CD4-positive, alpha-beta T cell treated with Interferon alpha-2 for 1 hour (primary cell): ENCODE measurements at regions not wholly inside any gene's neighbourhood (a gene's known extent, or its start where the extent isn't known, plus 50 kb on each side); places are given as distances from the start of the nearest gene placed in this dataset.

Experiments used
- DNase-seq, 2 donors: peaks; one replicate each; pipeline ENCODE4 v3.0.0-alpha.2; 2020 to 2022

GRCh38 chr3:18880691-18881090 lies 267.6 kb upstream of the KCNH8 start:
- DNase-seq, result no peak

- no peak for DNase-seq
Observed at GRCh38 chr3:18872466-18872865, 275.8 kb upstream of the KCNH8 start.

GRCh38 chr3:18870642-18871041 lies 277.7 kb upstream of the KCNH8 start:
- DNase-seq, result no peak

GRCh38 chr3:18870074-18870640 lies 278.2 kb upstream of the KCNH8 start:
- DNase-seq, result no peak

GRCh38 chr3:18868911-18869689 lies 279.2 kb upstream of the KCNH8 start:
- no peak for DNase-seq

- DNase-seq, result no peak
Observed at GRCh38 chr3:18866899-18867298, 281.4 kb upstream of the KCNH8 start.

GRCh38 chr3:18864933-18865731 lies 283.2 kb upstream of the KCNH8 start:
- no peak for DNase-seq

GRCh38 chr3:18862077-18862476 lies 286.2 kb upstream of the KCNH8 start:
- DNase-seq, result no peak

GRCh38 chr3:18861137-18861536 lies 287.2 kb upstream of the KCNH8 start:
- no peak for DNase-seq

GRCh38 chr3:18853269-18853668 lies 295.0 kb upstream of the KCNH8 start:
- DNase-seq, result no peak

- peak in 1 of 2 donors; percentile 10 for DNase-seq
Observed at GRCh38 chr3:18847583-18848197, 300.6 kb upstream of the KCNH8 start.

GRCh38 chr3:18843983-18844382 lies 304.3 kb upstream of the KCNH8 start:
- DNase-seq, result no peak

GRCh38 chr3:18843188-18843587 lies 305.1 kb upstream of the KCNH8 start:
- DNase-seq, result no peak

- no peak for DNase-seq
Observed at GRCh38 chr3:18841422-18842343, 306.6 kb upstream of the KCNH8 start.

GRCh38 chr3:18840535-18841137 lies 307.7 kb upstream of the KCNH8 start:
- DNase-seq, result no peak

GRCh38 chr3:18838758-18839157 lies 309.6 kb upstream of the KCNH8 start:
- no peak for DNase-seq

GRCh38 chr3:18837137-18837755 lies 311.1 kb upstream of the KCNH8 start:
- no peak for DNase-seq

GRCh38 chr3:18835021-18835420 lies 313.3 kb upstream of the KCNH8 start:
- no peak for DNase-seq

- no peak for DNase-seq
Observed at GRCh38 chr3:18830087-18830486, 318.2 kb upstream of the KCNH8 start.

- DNase-seq, result no peak
Observed at GRCh38 chr3:18828637-18829036, 319.7 kb upstream of the KCNH8 start.

- no peak for DNase-seq
Observed at GRCh38 chr3:18827664-18828063, 320.6 kb upstream of the KCNH8 start.
